GM18517 (cell line): ENCODE measurements at regions not wholly inside any gene's neighbourhood (a gene's known extent, or its start where the extent isn't known, plus 50 kb on each side); places are given as distances from the start of the nearest gene placed in this dataset.

Experiments
- ATAC-seq: cut with Tn5 transposase; IDR thresholded peaks from one replicate; pipeline ENCODE4 v1.9.1; 2021; ENCODE audit warnings: mild to moderate bottlenecking, moderate library complexity; ENCODE audit not compliant: unreplicated experiment

DNA sequence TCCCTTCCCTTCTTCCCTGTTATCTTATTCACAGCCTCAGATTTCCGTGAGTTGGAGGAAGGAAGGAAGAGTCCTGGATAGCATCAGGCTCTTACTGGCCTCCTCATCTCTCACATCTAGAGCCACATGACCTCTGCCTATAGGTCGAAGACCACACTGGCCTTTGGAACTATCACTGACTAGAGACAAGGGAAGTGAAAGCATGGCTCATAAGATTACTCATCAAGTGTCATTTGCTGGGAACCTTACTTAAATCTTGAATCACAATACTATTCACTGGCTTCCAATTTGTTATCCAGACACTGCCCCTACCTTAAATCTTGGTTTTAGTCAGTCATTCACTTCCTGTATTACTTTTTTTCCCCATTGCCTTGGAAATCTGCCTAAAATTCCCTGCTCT, 61.6 kb upstream of the MTMR8 start:
- peak; percentile 77 for ATAC-seq

DNA sequence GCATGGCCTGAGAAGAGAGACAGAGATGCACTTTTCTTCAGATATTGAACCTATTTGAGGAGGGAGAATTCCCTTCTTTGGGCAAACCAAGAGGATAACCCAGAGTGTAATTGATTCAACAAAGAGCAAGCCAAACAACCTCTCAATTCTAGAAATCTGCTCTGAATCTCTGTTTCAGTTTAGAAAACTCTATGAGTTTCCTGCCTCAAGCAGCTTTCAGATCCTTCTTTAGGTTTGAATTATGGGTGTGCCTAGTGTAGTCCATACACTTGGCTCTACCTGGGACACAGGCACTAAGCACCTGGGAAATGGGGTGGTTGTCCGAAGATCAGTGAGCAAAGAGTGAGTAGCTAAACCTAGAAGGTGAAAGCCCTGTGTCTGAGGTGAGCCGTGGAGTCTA, 52.0 kb upstream of the MTMR8 start:
- no peak for ATAC-seq
